ENCODE measurements at regions not wholly inside any gene's neighbourhood (a gene's known extent, or its start where the extent isn't known, plus 50 kb on each side); places are given as distances from the start of the nearest gene placed in this dataset.

- no peak overlapping the region for H2AK5ac ChIP-seq (ENCODE audit: low read length)
- no peak overlapping the region for H3K27ac ChIP-seq (ENCODE audit: low read depth, low read length)
- no peak overlapping the region for H3K4me3 ChIP-seq (ENCODE audit: low read length)
- H3K18ac ChIP-seq (ENCODE audit: low read length), result no peak overlapping the region
- H4K5ac ChIP-seq (ENCODE audit: low read length), result no peak overlapping the region
- H3K27me3 ChIP-seq (ENCODE audit: insufficient read depth, low read length, poor library complexity), result no peaks in the 10 kb centered on the region
- H2BK15ac ChIP-seq (replicated peaks; ENCODE audit: low read depth), result no peak overlapping the region
- H2BK5ac ChIP-seq (ENCODE audit: low read length), result no peak overlapping the region
- no peak overlapping the region for H3K4me2 ChIP-seq (ENCODE audit: low read length)
- H3K79me2 ChIP-seq (ENCODE audit: control insufficient read depth, insufficient read depth, low read length), result no peaks in the 10 kb centered on the region
- H3K4me1 ChIP-seq (ENCODE audit: control insufficient read depth, low read depth, low read length), result peaks cover 4% of the 10 kb centered on the region
- H2BK120ac ChIP-seq (ENCODE audit: low read depth, low read length), result no peak overlapping the region
- H3K56ac ChIP-seq (ENCODE audit: low read length), result no peak overlapping the region
- no peaks in the 10 kb centered on the region for H3K79me1 ChIP-seq (ENCODE audit: low read length)
- no peak overlapping the region for H3K23ac ChIP-seq (ENCODE audit: low read length)
- WGBS (ENCODE audit: extremely low coverage, insufficient coverage, low lambda C conversion rate), result no CpG with 5 or more reads among the region's 6 CpGs
- no peak overlapping the region for H3K4ac ChIP-seq (ENCODE audit: low read depth, low read length)
- H4K8ac ChIP-seq (ENCODE audit: low read depth, low read length), result no peak overlapping the region
- no peak overlapping the region for H3K9ac ChIP-seq (ENCODE audit: low read length)
- DNase-seq, result no peak
- no peaks in the 10 kb centered on the region for H3K36me3 ChIP-seq (ENCODE audit: control insufficient read depth, insufficient read depth, low read length)
These were observed 414.6 kb upstream of the TBL1XR1 start for GRCh38 chr3:177611752-177612334.

GRCh38 chr3:177613901-177614300 is 416.6 kb upstream of the TBL1XR1 start:
- H3K79me2 ChIP-seq (ENCODE audit: control insufficient read depth, insufficient read depth, low read length), result no peaks in the 10 kb centered on the region
- no peak overlapping the region for H4K8ac ChIP-seq (ENCODE audit: low read depth, low read length)
- H2BK120ac ChIP-seq (ENCODE audit: low read depth, low read length), result no peak overlapping the region
- no peaks in the 10 kb centered on the region for H3K27me3 ChIP-seq (ENCODE audit: insufficient read depth, low read length, poor library complexity)
- H3K56ac ChIP-seq (ENCODE audit: low read length), result no peak overlapping the region
- H3K18ac ChIP-seq (ENCODE audit: low read length), result no peak overlapping the region
- no peak overlapping the region for H2AK5ac ChIP-seq (ENCODE audit: low read length)
- H4K5ac ChIP-seq (ENCODE audit: low read length), result no peak overlapping the region
- DNase-seq, result no peak
- no peak overlapping the region for H3K27ac ChIP-seq (ENCODE audit: low read depth, low read length)
- H2BK15ac ChIP-seq (replicated peaks; ENCODE audit: low read depth), result no peak overlapping the region
- H2BK5ac ChIP-seq (ENCODE audit: low read length), result no peak overlapping the region
- no peak overlapping the region for H3K23ac ChIP-seq (ENCODE audit: low read length)
- no peaks in the 10 kb centered on the region for H3K79me1 ChIP-seq (ENCODE audit: low read length)
- no peak overlapping the region for H3K4me2 ChIP-seq (ENCODE audit: low read length)
- H3K4me1 ChIP-seq (ENCODE audit: control insufficient read depth, low read depth, low read length), result no peaks in the 10 kb centered on the region
- H3K36me3 ChIP-seq (ENCODE audit: control insufficient read depth, insufficient read depth, low read length), result no peaks in the 10 kb centered on the region
- no peak overlapping the region for H3K4me3 ChIP-seq (ENCODE audit: low read length)
- no peak overlapping the region for H3K4ac ChIP-seq (ENCODE audit: low read depth, low read length)
- no peak overlapping the region for H3K9ac ChIP-seq (ENCODE audit: low read length)

- no peak overlapping the region for H3K56ac ChIP-seq (ENCODE audit: low read length)
- no peak overlapping the region for H4K5ac ChIP-seq (ENCODE audit: low read length)
- no peaks in the 10 kb centered on the region for H3K27me3 ChIP-seq (ENCODE audit: insufficient read depth, low read length, poor library complexity)
- no peak overlapping the region for H2BK15ac ChIP-seq (replicated peaks; ENCODE audit: low read depth)
- H3K4me2 ChIP-seq (ENCODE audit: low read length), result no peak overlapping the region
- WGBS (ENCODE audit: extremely low coverage, insufficient coverage, low lambda C conversion rate), result no CpG with 5 or more reads among the region's 2 CpGs
- no peaks in the 10 kb centered on the region for H3K79me1 ChIP-seq (ENCODE audit: low read length)
- no peak overlapping the region for H2BK120ac ChIP-seq (ENCODE audit: low read depth, low read length)
- H3K27ac ChIP-seq (ENCODE audit: low read depth, low read length), result no peak overlapping the region
- H3K4me1 ChIP-seq (ENCODE audit: control insufficient read depth, low read depth, low read length), result no peaks in the 10 kb centered on the region
- H3K23ac ChIP-seq (ENCODE audit: low read length), result no peak overlapping the region
- no peak overlapping the region for H3K18ac ChIP-seq (ENCODE audit: low read length)
- no peak overlapping the region for H2BK5ac ChIP-seq (ENCODE audit: low read length)
- no peak overlapping the region for H3K4ac ChIP-seq (ENCODE audit: low read depth, low read length)
- H3K9ac ChIP-seq (ENCODE audit: low read length), result no peak overlapping the region
- H3K79me2 ChIP-seq (ENCODE audit: control insufficient read depth, insufficient read depth, low read length), result no peaks in the 10 kb centered on the region
- H2AK5ac ChIP-seq (ENCODE audit: low read length), result no peak overlapping the region
- no peaks in the 10 kb centered on the region for H3K36me3 ChIP-seq (ENCODE audit: control insufficient read depth, insufficient read depth, low read length)
- no peak overlapping the region for H3K4me3 ChIP-seq (ENCODE audit: low read length)
- no peak overlapping the region for H4K8ac ChIP-seq (ENCODE audit: low read depth, low read length)
- DNase-seq, result no peak
These were observed 417.7 kb upstream of the TBL1XR1 start for GRCh38 chr3:177615015-177615414.

GRCh38 chr3:177618873-177619733 is 421.8 kb upstream of the TBL1XR1 start:
- no peaks in the 10 kb centered on the region for H3K79me1 ChIP-seq (ENCODE audit: low read length)
- H3K79me2 ChIP-seq (ENCODE audit: control insufficient read depth, insufficient read depth, low read length), result no peaks in the 10 kb centered on the region
- no peak overlapping the region for H3K4ac ChIP-seq (ENCODE audit: low read depth, low read length)
- H2BK120ac ChIP-seq (ENCODE audit: low read depth, low read length), result no peak overlapping the region
- no CpG with 5 or more reads among the region's 8 CpGs for WGBS (ENCODE audit: extremely low coverage, insufficient coverage, low lambda C conversion rate)
- no peak overlapping the region for H3K4me2 ChIP-seq (ENCODE audit: low read length)
- no peaks in the 10 kb centered on the region for H3K36me3 ChIP-seq (ENCODE audit: control insufficient read depth, insufficient read depth, low read length)
- H3K9ac ChIP-seq (ENCODE audit: low read length), result no peak overlapping the region
- no peak overlapping the region for H3K27ac ChIP-seq (ENCODE audit: low read depth, low read length)
- DNase-seq, result no peak
- H3K4me1 ChIP-seq (ENCODE audit: control insufficient read depth, low read depth, low read length), result no peaks in the 10 kb centered on the region
- H3K4me3 ChIP-seq (ENCODE audit: low read length), result no peak overlapping the region
- H2BK15ac ChIP-seq (replicated peaks; ENCODE audit: low read depth), result peak overlapping the region; percentile 38
- no peak overlapping the region for H2BK5ac ChIP-seq (ENCODE audit: low read length)
- no peak overlapping the region for H3K18ac ChIP-seq (ENCODE audit: low read length)
- H2AK5ac ChIP-seq (ENCODE audit: low read length), result no peak overlapping the region
- no peak overlapping the region for H4K8ac ChIP-seq (ENCODE audit: low read depth, low read length)
- H3K27me3 ChIP-seq (ENCODE audit: insufficient read depth, low read length, poor library complexity), result no peaks in the 10 kb centered on the region
- H3K23ac ChIP-seq (ENCODE audit: low read length), result no peak overlapping the region
- H4K5ac ChIP-seq (ENCODE audit: low read length), result no peak overlapping the region
- no peak overlapping the region for H3K56ac ChIP-seq (ENCODE audit: low read length)

GRCh38 chr3:177620073-177620472 is 422.8 kb upstream of the TBL1XR1 start:
- no peaks in the 10 kb centered on the region for H3K79me1 ChIP-seq (ENCODE audit: low read length)
- H4K5ac ChIP-seq (ENCODE audit: low read length), result no peak overlapping the region
- no peak overlapping the region for H3K56ac ChIP-seq (ENCODE audit: low read length)
- no peaks in the 10 kb centered on the region for H3K36me3 ChIP-seq (ENCODE audit: control insufficient read depth, insufficient read depth, low read length)
- H2BK5ac ChIP-seq (ENCODE audit: low read length), result no peak overlapping the region
- H4K8ac ChIP-seq (ENCODE audit: low read depth, low read length), result no peak overlapping the region
- no peaks in the 10 kb centered on the region for H3K79me2 ChIP-seq (ENCODE audit: control insufficient read depth, insufficient read depth, low read length)
- no peak overlapping the region for H3K18ac ChIP-seq (ENCODE audit: low read length)
- H3K4ac ChIP-seq (ENCODE audit: low read depth, low read length), result no peak overlapping the region
- no peak overlapping the region for H2BK120ac ChIP-seq (ENCODE audit: low read depth, low read length)
- no peak overlapping the region for H3K23ac ChIP-seq (ENCODE audit: low read length)
- no peak overlapping the region for H3K27ac ChIP-seq (ENCODE audit: low read depth, low read length)
- H3K27me3 ChIP-seq (ENCODE audit: insufficient read depth, low read length, poor library complexity), result no peaks in the 10 kb centered on the region
- no CpG with 5 or more reads among the region's 9 CpGs for WGBS (ENCODE audit: extremely low coverage, insufficient coverage, low lambda C conversion rate)
- H2BK15ac ChIP-seq (replicated peaks; ENCODE audit: low read depth), result no peak overlapping the region
- H3K4me2 ChIP-seq (ENCODE audit: low read length), result no peak overlapping the region
- no peak overlapping the region for H3K4me3 ChIP-seq (ENCODE audit: low read length)
- H3K4me1 ChIP-seq (ENCODE audit: control insufficient read depth, low read depth, low read length), result no peaks in the 10 kb centered on the region
- H2AK5ac ChIP-seq (ENCODE audit: low read length), result no peak overlapping the region
- H3K9ac ChIP-seq (ENCODE audit: low read length), result no peak overlapping the region
- no peak for DNase-seq

All from mesendoderm (in vitro differentiated cells).